Neural cell (in vitro differentiated cells): ENCODE measurements at regions not wholly inside any gene's neighbourhood (a gene's known extent, or its start where the extent isn't known, plus 50 kb on each side); places are given as distances from the start of the nearest gene placed in this dataset.

Source experiments
- H2AFZ ChIP-seq: fragments of 200-600, 300-800 bp; sonication (generic), shearing (Covaris generic); 2 replicates; pipeline ENCODE4 v1.6.0; 2014; ENCODE audit warnings: low read depth, mild to moderate bottlenecking, antibody characterized with exemption, low read length, moderate library complexity
- H3F3A ChIP-seq: fragments of 200-600 bp; shearing (Covaris generic); 2 replicates; pipeline ENCODE4 v1.6.1; 2016; ENCODE audit warnings: mild to moderate bottlenecking, moderate library complexity, mixed read lengths, antibody characterized with exemption, low read length; ENCODE audit not compliant: insufficient read depth, poor library complexity, severe bottlenecking
- H3K27ac ChIP-seq: fragments of 200-600, 300-800 bp; sonication (generic), shearing (Covaris generic); 2 replicates; pipeline ENCODE4 v1.5.1; 2014; ENCODE audit warnings: mild to moderate bottlenecking, low read length, moderate library complexity
- H3K27me3 ChIP-seq: fragments of 300-800, 200-600 bp; sonication (generic), shearing (Covaris generic); 2 replicates; pipeline ENCODE4 v1.6.0; 2014; ENCODE audit warnings: mild to moderate bottlenecking, low read depth, low read length, moderate library complexity; ENCODE audit not compliant: insufficient read depth
- H3K36me3 ChIP-seq: fragments of 300-800, 200-600 bp; sonication (generic), shearing (Covaris generic); 2 replicates; pipeline ENCODE4 v1.5.1; 2014; ENCODE audit warnings: mild to moderate bottlenecking, antibody characterized with exemption, low read length, moderate library complexity; ENCODE audit not compliant: insufficient read depth
- H3K4me2 ChIP-seq: fragments of 300-800, 200-600 bp; sonication (generic), shearing (Covaris generic); 2 replicates; pipeline ENCODE4 v1.6.0; 2014; ENCODE audit warnings: mild to moderate bottlenecking, low read length
- H3K4me3 ChIP-seq: fragments of 300-800, 200-600 bp; sonication (generic), shearing (Covaris generic); 2 replicates; pipeline ENCODE4 v1.5.1; 2014; ENCODE audit warnings: mild to moderate bottlenecking, low read length, moderate library complexity
- H3K79me2 ChIP-seq: fragments of 200-600 bp; shearing (Covaris generic); replicated peaks from 2 replicates; pipeline ENCODE4 v1.6.0; 2014; ENCODE audit warnings: mild to moderate bottlenecking, low read length, moderate library complexity; ENCODE audit not compliant: insufficient read depth
- H3K9ac ChIP-seq: fragments of 300-800, 200-600 bp; sonication (generic), shearing (Covaris generic); 2 replicates; pipeline ENCODE4 v1.6.1; 2016; ENCODE audit warnings: mild to moderate bottlenecking, low read length, mixed read lengths
- H3K9me2 ChIP-seq: fragments of 200-600 bp; shearing (Covaris generic); 2 replicates; pipeline ENCODE4 v1.6.1; 2016; ENCODE audit warnings: mild to moderate bottlenecking, low read length, mixed read lengths; ENCODE audit not compliant: insufficient read depth
- H3K9me3 ChIP-seq: fragments of 200-600, 300-800 bp; sonication (generic), shearing (Covaris generic); 2 replicates; pipeline ENCODE4 v1.6.1; 2016; ENCODE audit warnings: mild to moderate bottlenecking, mixed run types, low read length, moderate library complexity, mixed read lengths
- H4K20me1 ChIP-seq: fragments of 200-600 bp; shearing (Covaris generic); 2 replicates; pipeline ENCODE4 v1.6.1; 2016; ENCODE audit warnings: mild to moderate bottlenecking, mixed run types; ENCODE audit not compliant: insufficient read depth
- CTCF ChIP-seq: fragments of 450-650 bp; IDR thresholded peaks from 2 replicates; pipeline ENCODE4 v1.5.1; 2014; ENCODE audit warnings: antibody characterized with exemption, mild to moderate bottlenecking, moderate library complexity; ENCODE audit not compliant: poor library complexity, severe bottlenecking
- EP300 ChIP-seq: fragments of 450-650 bp; conservative IDR thresholded peaks from 2 replicates; pipeline ENCODE4 v1.6.1; 2014; ENCODE audit warnings: antibody characterized with exemption, mild to moderate bottlenecking, moderate library complexity; ENCODE audit not compliant: poor library complexity, severe bottlenecking
- EZH2 ChIP-seq: fragments of 200-600, 300-800 bp; shearing (Covaris generic), sonication (generic); IDR thresholded peaks from 2 replicates; pipeline ENCODE4 v1.6.1; 2014; ENCODE audit warnings: antibody characterized with exemption, low read length, borderline replicate concordance, mild to moderate bottlenecking; ENCODE audit not compliant: insufficient read depth, poor library complexity, severe bottlenecking
- MXI1 ChIP-seq: fragments of 450-650 bp; conservative IDR thresholded peaks from 2 replicates; pipeline ENCODE4 v1.6.1; 2014; ENCODE audit warnings: antibody characterized with exemption, mild to moderate bottlenecking; ENCODE audit not compliant: poor library complexity, severe bottlenecking
- POLR2AphosphoS5 ChIP-seq: IDR thresholded peaks from 2 replicates; pipeline ENCODE4 v1.6.1; 2012
- RAD21 ChIP-seq: fragments of 450-650 bp; conservative IDR thresholded peaks from 2 replicates; pipeline ENCODE4 v1.6.1; 2014; ENCODE audit warnings: antibody characterized with exemption, mild to moderate bottlenecking, moderate library complexity
- REST ChIP-seq: IDR thresholded peaks from 2 replicates; pipeline ENCODE4 v1.6.1; 2012; ENCODE audit warnings: borderline replicate concordance
- SMC3 ChIP-seq: fragments of 450-650 bp; conservative IDR thresholded peaks from 2 replicates; pipeline ENCODE4 v1.6.1; 2014; ENCODE audit warnings: antibody characterized with exemption, mild to moderate bottlenecking, moderate library complexity; ENCODE audit not compliant: poor library complexity
- TAF1 ChIP-seq: IDR thresholded peaks from 2 replicates; pipeline ENCODE4 v1.6.1; 2012; ENCODE audit warnings: low read depth

GRCh38 chr3:73245459-73245858, 184.0 kb downstream of the EBLN2 start:
- Histone ChIP-seq H3K9ac (no peak overlapping the region), H3K9me3 (no peaks in the 10 kb centered on the region), H3K9me2 (no peaks in the 10 kb centered on the region), H3K4me2 (no peak overlapping the region), H3K27me3 (no peaks in the 10 kb centered on the region), H4K20me1 (no peaks in the 10 kb centered on the region), H3K79me2 (no peaks in the 10 kb centered on the region), H3F3A (no peaks in the 10 kb centered on the region), H3K27ac (no peak overlapping the region), H3K36me3 (no peaks in the 10 kb centered on the region), H2AFZ (no peak overlapping the region), H3K4me3 (no peak overlapping the region)
- TF ChIP-seq SMC3 = no peak
- no peak for TF ChIP-seq CTCF
- TF ChIP-seq RAD21 = no peak

- TF ChIP-seq EP300 (no peak), MXI1 (no peak), SMC3 (no peak)
- no peaks in the 10 kb centered on the region for H3K9me2 ChIP-seq
- H2AFZ ChIP-seq = no peak overlapping the region
- H3K9ac ChIP-seq = no peak overlapping the region
- no peaks in the 10 kb centered on the region for H4K20me1 ChIP-seq
- H3K9me3 ChIP-seq = no peaks in the 10 kb centered on the region
- H3K36me3 ChIP-seq = no peaks in the 10 kb centered on the region
- H3K4me3 ChIP-seq = no peak overlapping the region
- no peak overlapping the region for H3K27ac ChIP-seq
- no peaks in the 10 kb centered on the region for H3K27me3 ChIP-seq
- no peak overlapping the region for H3K4me2 ChIP-seq
- no peaks in the 10 kb centered on the region for H3F3A ChIP-seq
- no peaks in the 10 kb centered on the region for H3K79me2 ChIP-seq
These were observed 187.6 kb downstream of the EBLN2 start for GRCh38 chr3:73249047-73249446.

GRCh38 chr3:73254062-73254461, 192.6 kb downstream of the EBLN2 start:
- Histone ChIP-seq H3K79me2 (no peaks in the 10 kb centered on the region), H3K9ac (no peak overlapping the region), H4K20me1 (no peaks in the 10 kb centered on the region), H3K4me2 (no peak overlapping the region), H3K27ac (no peak overlapping the region), H3K36me3 (no peaks in the 10 kb centered on the region), H3K27me3 (no peaks in the 10 kb centered on the region), H2AFZ (no peak overlapping the region), H3K4me3 (no peak overlapping the region), H3K9me2 (no peaks in the 10 kb centered on the region), H3K9me3 (no peaks in the 10 kb centered on the region), H3F3A (no peaks in the 10 kb centered on the region)
- TF ChIP-seq SMC3 (no peak), RAD21 (no peak), POLR2AphosphoS5 (no peak), EZH2 (no peak), MXI1 (no peak), REST (no peak), EP300 (no peak), TAF1 (no peak), CTCF (no peak)
